Stomach (tissue), 4 donors: ENCODE measurements at regions not wholly inside any gene's neighbourhood (a gene's known extent, or its start where the extent isn't known, plus 50 kb on each side); places are given as distances from the start of the nearest gene placed in this dataset.

ENCODE experiments used
- CTCF ChIP-seq, 7 experiments: fragments of 450-650 bp in 4 of 7; fragments of 200-600 bp in 3 of 7; sonication (generic) in 3 of 7; IDR thresholded peaks; one replicate each; pipeline ENCODE4 v1.5.1; 2016 to 2019; ENCODE audit warnings: antibody characterized with exemption in 7 of 7, control low read depth in 2 of 7, mild to moderate bottlenecking in 1 of 7
- POLR2A ChIP-seq, 4 donors: fragments of 450-650 bp; IDR thresholded peaks; one replicate each; pipeline ENCODE4 v1.6.1; 2016; ENCODE audit warnings: antibody characterized with exemption in 4 of 4, control low read depth in 2 of 4, mild to moderate bottlenecking in 1 of 4, moderate library complexity in 1 of 4
- POLR2AphosphoS5 ChIP-seq, 3 donors: sonication (generic); formaldehyde crosslinking; IDR thresholded peaks; one replicate each; pipeline ENCODE4 v1.6.1; 2016; ENCODE audit warnings: antibody characterized with exemption in 3 of 3

DNA sequence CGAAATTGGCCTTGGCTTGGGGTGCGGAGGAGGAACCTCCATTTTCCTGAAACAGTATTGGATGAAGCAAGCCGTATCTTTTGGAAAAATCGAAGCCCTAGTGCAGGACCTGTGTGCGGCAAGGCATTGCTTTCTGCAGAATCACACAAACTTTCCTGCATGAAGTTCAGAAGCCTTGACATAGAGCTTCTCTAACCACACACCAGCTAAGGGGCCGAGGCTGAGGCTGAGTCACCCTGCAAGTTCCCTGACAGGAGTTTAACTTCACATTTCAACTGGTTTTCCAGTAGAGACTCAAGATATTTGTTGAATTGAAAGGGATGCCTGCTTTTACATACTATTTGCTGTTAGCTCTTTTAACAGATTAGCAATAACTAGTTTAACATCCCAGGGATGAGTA lies 67.8 kb downstream of the TCF20 start:
- TF ChIP-seq CTCF (IDR thresholded peaks at IDR 0.05) = no peak
- no peak for TF ChIP-seq POLR2AphosphoS5 (IDR thresholded peaks at IDR 0.05)
- TF ChIP-seq POLR2A (IDR thresholded peaks at IDR 0.05) = no peak
